K562 (cell line): ENCODE measurements at regions not wholly inside any gene's neighbourhood (a gene's known extent, or its start where the extent isn't known, plus 50 kb on each side); places are given as distances from the start of the nearest gene placed in this dataset.

Experiments
- ATAC-seq: fragments of 200-7000 bp; cut with Tn5 transposase; 3 replicates; pipeline ENCODE4 v1.9.1; 2020; ENCODE audit warnings: moderate library complexity
- BruUV-seq: library from RNA; stranded (reverse); fragments of 400-500 nt; replicated peaks from 2 replicates; lab custom pipeline; 2021; lab: Mats Ljungman, UMichigan
- CTCF ChIA-PET: fragments of 300-600 bp; formaldehyde crosslinking; extraction: SDS; loops from one replicate; lab custom pipeline; 2021; ENCODE audit warnings: low intra/inter-chr PET ratio; lab: Yijun Ruan, JAX
- POLR2A ChIA-PET: fragments of 300-600, 350-650 bp; sonication (Branson Sonifier 250); formaldehyde crosslinking; extraction: SDS; loops from one replicate; lab custom pipeline; 2021; ENCODE audit warnings: antibody characterized with exemption, inconsistent platforms; lab: Yijun Ruan, JAX
- DNase-seq, 4 experiments: peaks; one replicate each; pipeline versions ENCODE4 v3.0.0 to v3.0.0-alpha.2; 2011 to 2018; ENCODE audit warnings: low spot score in 3 of 4, mixed read lengths in 3 of 4; ENCODE audit errors: extremely low read depth in 1 of 4
- FAIRE-seq: peaks from 2 replicates; lab custom pipeline; 2011; peaks lifted over from hg19 to GRCh38; lab: Jason Lieb, UNC
- H2AFZ ChIP-seq: 2 replicates; pipeline ENCODE4 v1.6.0; 2011; ENCODE audit warnings: low read depth, low read length, control low read depth, inconsistent platforms
- H3K27ac ChIP-seq: fragments of 200-600 bp; 3 replicates; pipeline ENCODE4 v1.8.0; 2011; ENCODE audit warnings: low read depth, mild to moderate bottlenecking, control low read depth, inconsistent platforms, low read length, moderate library complexity, mixed read lengths; ENCODE audit errors: extremely low read depth
- H3K27me3 ChIP-seq, 2 experiments: fragments of 300-600 bp in 1 of 2; 2 replicates in 1 of 2; 3 replicates in 1 of 2; pipeline versions ENCODE4 v1.6.0 to v1.8.0; 2011; ENCODE audit warnings: inconsistent platforms in 2 of 2, low read length in 2 of 2, mild to moderate bottlenecking in 1 of 2, mixed read lengths in 1 of 2, moderate library complexity in 1 of 2; ENCODE audit not compliant: control insufficient read depth in 2 of 2, insufficient read depth in 2 of 2
- H3K36me3 ChIP-seq: fragments of 300-600 bp; 3 replicates; pipeline ENCODE4 v1.8.0; 2011; ENCODE audit warnings: mild to moderate bottlenecking, low read length, inconsistent platforms; ENCODE audit not compliant: control insufficient read depth, insufficient read depth
- H3K4me1 ChIP-seq, 2 experiments: fragments of 200-600 bp in 1 of 2; replicated peaks in 1 of 2; 2 replicates in 1 of 2; 3 replicates in 1 of 2; pipeline versions ENCODE4 v1.5.1 to v1.8.0; 2011; ENCODE audit warnings: inconsistent platforms in 2 of 2, low read length in 2 of 2, mild to moderate bottlenecking in 1 of 2, mixed read lengths in 1 of 2, moderate library complexity in 1 of 2; ENCODE audit not compliant: control insufficient read depth in 2 of 2, insufficient read depth in 2 of 2
- H3K4me2 ChIP-seq: 2 replicates; pipeline ENCODE4 v1.6.1; 2011; ENCODE audit warnings: low read length, control low read depth, inconsistent platforms, mixed read lengths; ENCODE audit not compliant: insufficient read depth
- H3K4me3 ChIP-seq: fragments of 200-600 bp; sonication (generic), shearing (Covaris generic); 2 replicates; pipeline ENCODE4 v1.5.1; 2016; ENCODE audit warnings: control low read depth, inconsistent platforms
- H3K79me2 ChIP-seq: fragments of 200-600 bp; 3 replicates; pipeline ENCODE4 v1.8.0; 2011; ENCODE audit warnings: low read length, inconsistent platforms; ENCODE audit not compliant: control insufficient read depth, insufficient read depth
- H3K9ac ChIP-seq, 2 experiments: 2 replicates each; pipeline versions ENCODE4 v1.6.0 to v1.6.1; 2011; ENCODE audit warnings: low read depth in 2 of 2, low read length in 2 of 2, control low read depth in 1 of 2, inconsistent platforms in 1 of 2, mild to moderate bottlenecking in 1 of 2, mixed read lengths in 1 of 2; ENCODE audit not compliant: insufficient read depth in 1 of 2
- H3K9me1 ChIP-seq: one replicate; pipeline ENCODE4 v1.6.0; 2011; ENCODE audit warnings: inconsistent platforms, mild to moderate bottlenecking, low read length, moderate library complexity; ENCODE audit not compliant: control insufficient read depth, insufficient read depth
- H3K9me3 ChIP-seq: replicated peaks from 2 replicates; pipeline ENCODE4 v1.5.1; 2011; ENCODE audit warnings: low read depth, low read length, inconsistent platforms; ENCODE audit not compliant: control insufficient read depth, insufficient read depth
- H4K20me1 ChIP-seq: replicated peaks from 2 replicates; pipeline ENCODE4 v1.6.1; 2011; ENCODE audit warnings: low read length, inconsistent platforms, mixed read lengths; ENCODE audit not compliant: control insufficient read depth, insufficient read depth
- MTA3 ChIP-seq: fragments of 450-650 bp; formaldehyde crosslinking; IDR thresholded peaks from 2 replicates; pipeline ENCODE4 v1.6.1; 2017; ENCODE audit warnings: mild to moderate bottlenecking, borderline replicate concordance
- NCOA4 ChIP-seq: fragments of 450-650 bp; IDR thresholded peaks from 2 replicates; pipeline ENCODE4 v1.6.1; 2018; ENCODE audit warnings: mild to moderate bottlenecking; ENCODE audit not compliant: partially characterized antibody
- NR2C1 ChIP-seq, 2 experiments: fragments of 450-650 bp; IDR thresholded peaks; 2 replicates each; pipeline ENCODE4 v1.6.1; 2017; ENCODE audit warnings: mild to moderate bottlenecking in 2 of 2, antibody characterized with exemption in 1 of 2, inconsistent platforms in 1 of 2, missing compliant biosample characterization in 1 of 2, missing genetic modification characterization in 1 of 2
- ZFP1 ChIP-seq: fragments of 450-650 bp; formaldehyde crosslinking; IDR thresholded peaks from 2 replicates; pipeline ENCODE4 v1.4.0; 2020; ENCODE audit warnings: mild to moderate bottlenecking, mixed read lengths
- ZNF695 ChIP-seq: fragments of 450-650 bp; formaldehyde crosslinking; IDR thresholded peaks from 2 replicates; pipeline ENCODE4 v1.4.0; 2020; ENCODE audit warnings: mild to moderate bottlenecking, moderate library complexity
- WGBS: fragments of 100-300 bp; shearing (Covaris generic); methylation state at CpG from one replicate; pipeline ENCODE4 v1.1.6; 2016; ENCODE audit warnings: low coverage, mixed read lengths; ENCODE audit not compliant: insufficient coverage; ENCODE audit errors: missing lambda C conversion rate; 5-methylcytosine and 5-hydroxymethylcytosine counted together
- in situ Hi-C: fragments of 300-500 bp; cut with MboI; formaldehyde crosslinking; loops from 4 replicates; pipeline ENCODE4 v1.15.0; 2018; ENCODE audit warnings: inconsistent platforms, mixed read lengths
- intact Hi-C: fragments of 100-400 bp; cut with micrococcal nuclease; formaldehyde crosslinking; loops from 2 replicates; pipeline ENCODE4 v1.14.2; 2022
- TF ChIP-seq, protein P1 (sequence below): fragments of 450-650 bp; IDR thresholded peaks from 2 replicates; pipeline ENCODE4 v1.6.1; 2016; ENCODE audit warnings: borderline replicate concordance

DNA sequence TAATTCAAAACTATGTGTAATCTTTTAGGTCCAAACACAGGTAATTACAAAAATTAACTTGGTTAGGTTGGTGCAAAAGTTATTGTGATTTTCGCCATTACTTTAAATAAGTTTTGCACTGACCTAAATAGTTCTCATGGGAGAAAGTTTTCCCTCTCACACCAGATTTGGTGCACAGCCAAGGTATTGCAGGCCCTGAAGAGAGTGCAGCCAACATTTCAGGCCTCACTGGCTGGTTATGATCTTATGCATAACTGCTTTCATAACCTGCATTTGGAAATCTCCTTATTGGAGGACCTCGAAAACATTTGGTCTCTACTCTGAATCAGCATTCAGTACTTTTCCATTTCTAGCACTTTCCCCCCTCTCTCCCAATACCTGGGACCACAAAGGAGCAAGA, 993.1 kb upstream of the MANEA start:
- H4K20me1 ChIP-seq = no peaks in the 10 kb centered on the region
- in situ Hi-C loops = no loop called here
- H3K4me3 ChIP-seq = no peak overlapping the region
- ATAC-seq = no peak
- H3K9me3 ChIP-seq = no peaks in the 10 kb centered on the region
- 5% methylated on average over 2 of the region's 2 CpGs for WGBS
- H3K9me1 ChIP-seq = no peaks in the 10 kb centered on the region
- FAIRE-seq = no peak
- no peak overlapping the region for H3K9ac ChIP-seq
- ChIA-PET CTCF (no interaction called here), POLR2A (no interaction called here)
- H3K79me2 ChIP-seq = no peaks in the 10 kb centered on the region
- H3K27me3 ChIP-seq = no peaks in the 10 kb centered on the region
- H3K36me3 ChIP-seq = no peaks in the 10 kb centered on the region
- H3K4me2 ChIP-seq = no peak overlapping the region
- no TSS peak for BruUV-seq
- H3K4me1 ChIP-seq = no peaks in the 10 kb centered on the region
- H3K27ac ChIP-seq = no peak overlapping the region
- no peak for TF ChIP-seq NCOA4
- TF ChIP-seq, protein P1, sequence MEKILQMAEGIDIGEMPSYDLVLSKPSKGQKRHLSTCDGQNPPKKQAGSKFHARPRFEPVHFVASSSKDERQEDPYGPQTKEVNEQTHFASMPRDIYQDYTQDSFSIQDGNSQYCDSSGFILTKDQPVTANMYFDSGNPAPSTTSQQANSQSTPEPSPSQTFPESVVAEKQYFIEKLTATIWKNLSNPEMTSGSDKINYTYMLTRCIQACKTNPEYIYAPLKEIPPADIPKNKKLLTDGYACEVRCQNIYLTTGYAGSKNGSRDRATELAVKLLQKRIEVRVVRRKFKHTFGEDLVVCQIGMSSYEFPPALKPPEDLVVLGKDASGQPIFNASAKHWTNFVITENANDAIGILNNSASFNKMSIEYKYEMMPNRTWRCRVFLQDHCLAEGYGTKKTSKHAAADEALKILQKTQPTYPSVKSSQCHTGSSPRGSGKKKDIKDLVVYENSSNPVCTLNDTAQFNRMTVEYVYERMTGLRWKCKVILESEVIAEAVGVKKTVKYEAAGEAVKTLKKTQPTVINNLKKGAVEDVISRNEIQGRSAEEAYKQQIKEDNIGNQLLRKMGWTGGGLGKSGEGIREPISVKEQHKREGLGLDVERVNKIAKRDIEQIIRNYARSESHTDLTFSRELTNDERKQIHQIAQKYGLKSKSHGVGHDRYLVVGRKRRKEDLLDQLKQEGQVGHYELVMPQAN = no peak
- no peak for TF ChIP-seq ZNF695 (CRISPR knock-in tag)
- TF ChIP-seq ZFP1 (CRISPR knock-in tag) = no peak
- no peak for TF ChIP-seq NR2C1 (IDR thresholded peaks at IDR 0.05)
- TF ChIP-seq NR2C1 (tag; IDR thresholded peaks at IDR 0.05) = no peak
- TF ChIP-seq MTA3 = no peak
- TF ChIP-seq, all 486 proteins: peak for 0
- intact Hi-C loops = no loop called here
- no peak overlapping the region for H2AFZ ChIP-seq
- no peak for DNase-seq
